Skeletal muscle cell (primary cell): ENCODE measurements at regions not wholly inside any gene's neighbourhood (a gene's known extent, or its start where the extent isn't known, plus 50 kb on each side); places are given as distances from the start of the nearest gene placed in this dataset.

Source experiments
- DNase-seq: peaks from one replicate; pipeline ENCODE4 v3.0.0-alpha.2; 2010; ENCODE audit warnings: low read depth
- H3K4me3 ChIP-seq: 2 replicates; pipeline ENCODE4 v1.5.1; 2011; ENCODE audit warnings: low read depth, mild to moderate bottlenecking, control low read depth, low read length, moderate library complexity

DNA sequence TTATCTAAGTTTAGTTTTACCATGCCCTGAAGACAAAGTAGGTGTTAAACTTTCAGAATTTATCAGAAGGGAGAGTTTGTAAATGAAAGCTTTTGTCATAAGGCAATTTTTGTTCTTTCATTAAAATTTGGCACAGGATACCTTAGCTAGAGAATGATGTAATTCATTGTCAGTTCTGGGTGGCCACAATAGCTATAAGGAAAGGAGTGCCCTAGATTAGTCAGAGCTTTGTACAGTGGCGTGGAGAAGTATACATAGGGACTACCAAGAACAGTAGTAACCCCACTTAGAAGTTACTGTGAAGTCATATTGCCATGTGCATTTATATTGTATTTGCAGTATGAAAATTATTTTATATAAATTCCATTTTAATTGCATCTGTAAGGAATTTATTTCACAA, 126.3 kb upstream of the CARD18 start:
- DNase-seq = peak; percentile 41
- no peak overlapping the region for H3K4me3 ChIP-seq

DNA sequence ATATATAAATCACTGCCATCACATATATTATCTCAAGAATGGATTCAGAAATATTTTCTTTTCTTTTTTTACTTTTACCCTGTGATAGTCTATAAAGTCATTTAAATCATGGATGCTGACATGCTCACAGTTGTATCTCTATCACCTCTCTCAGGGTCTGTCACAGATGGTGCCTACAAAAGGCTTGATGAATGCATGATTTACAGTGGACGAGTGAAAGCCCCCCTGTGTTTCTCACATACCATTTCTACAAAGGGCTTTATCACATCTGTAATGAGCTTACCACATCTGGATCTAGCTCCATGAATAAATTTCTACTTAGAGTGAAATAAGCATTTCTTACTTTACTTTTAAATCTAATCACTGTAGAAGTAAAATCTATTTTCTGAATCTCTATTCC, 121.4 kb upstream of the CARD18 start:
- H3K4me3 ChIP-seq = no peak overlapping the region
- no peak for DNase-seq

DNA sequence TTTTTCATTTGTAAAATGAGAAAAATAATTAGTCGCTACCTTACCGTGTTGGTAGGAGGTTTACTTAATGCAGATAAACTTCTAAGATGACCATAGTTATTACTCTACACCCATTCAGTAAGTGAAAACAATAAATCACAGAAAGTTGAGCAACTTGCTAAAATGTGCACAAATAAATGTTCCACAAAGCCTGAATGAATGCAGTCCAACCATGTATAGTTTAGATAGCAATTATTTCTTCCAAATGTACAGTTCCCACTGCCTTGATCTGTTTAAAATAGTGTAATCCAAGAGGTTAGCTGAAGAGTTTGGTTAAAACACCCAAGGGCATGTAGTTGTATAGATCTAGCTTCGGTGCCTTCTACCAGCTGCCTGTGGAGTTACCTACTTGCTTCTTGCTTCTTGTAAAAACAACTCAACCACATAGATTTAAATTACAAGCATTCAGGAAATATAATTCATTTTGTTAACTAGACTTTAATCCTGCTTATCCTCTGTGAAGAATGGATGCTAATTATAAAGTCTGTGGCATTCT, 106.3 kb upstream of the CARD18 start:
- DNase-seq = no peak
- H3K4me3 ChIP-seq = no peak overlapping the region

DNA sequence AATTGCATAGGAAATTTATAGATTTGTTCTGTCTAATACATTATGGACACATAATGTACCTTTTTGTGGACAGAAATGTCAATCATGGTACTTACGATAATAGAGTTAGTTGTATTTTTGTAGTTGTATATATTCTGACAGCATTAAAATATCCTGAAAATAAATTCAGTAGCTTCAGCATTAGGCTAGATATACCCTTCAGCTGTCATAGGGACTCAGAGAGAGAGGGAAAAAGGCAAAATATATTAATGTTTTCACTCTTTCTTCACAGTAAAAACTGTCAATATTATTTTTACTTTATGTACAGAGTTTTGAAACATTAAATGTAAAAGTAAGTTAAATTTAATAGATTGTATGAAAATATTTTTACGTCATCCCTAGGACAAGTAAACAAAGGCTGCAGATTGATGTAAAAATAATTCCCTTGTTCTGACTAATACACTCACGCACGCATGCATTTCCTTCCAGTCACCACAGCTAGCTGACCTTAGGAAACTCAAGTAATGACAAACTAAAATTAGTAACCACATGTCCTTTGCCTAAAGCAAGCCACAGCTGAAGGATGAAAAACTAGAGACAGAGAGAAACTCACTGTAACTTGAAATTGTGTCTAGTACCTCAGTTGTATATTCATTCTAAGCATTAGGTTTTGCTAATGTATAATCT, 104.7 kb upstream of the CARD18 start:
- H3K4me3 ChIP-seq = no peak overlapping the region
- peak; percentile 85 for DNase-seq

DNA sequence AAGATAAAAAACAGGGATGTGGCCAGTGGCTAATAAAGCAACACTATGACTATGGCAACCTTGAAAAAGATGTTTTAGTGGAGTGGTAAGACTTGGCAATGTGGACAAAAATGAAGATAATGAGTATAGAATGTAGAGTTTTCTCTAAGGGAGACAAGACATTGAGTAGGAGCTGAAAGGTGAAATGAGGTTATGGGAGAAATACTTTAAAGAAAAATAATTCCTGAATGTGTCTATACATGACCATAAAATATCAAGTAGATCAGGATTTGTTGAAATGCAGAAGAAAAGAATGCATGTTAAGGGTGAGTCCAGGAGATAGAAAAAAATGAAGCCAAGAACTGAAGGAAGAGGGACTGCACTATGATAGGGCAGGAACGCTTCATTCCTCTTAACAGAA, 101.6 kb upstream of the CARD18 start:
- DNase-seq = no peak
- H3K4me3 ChIP-seq = no peak overlapping the region

DNA sequence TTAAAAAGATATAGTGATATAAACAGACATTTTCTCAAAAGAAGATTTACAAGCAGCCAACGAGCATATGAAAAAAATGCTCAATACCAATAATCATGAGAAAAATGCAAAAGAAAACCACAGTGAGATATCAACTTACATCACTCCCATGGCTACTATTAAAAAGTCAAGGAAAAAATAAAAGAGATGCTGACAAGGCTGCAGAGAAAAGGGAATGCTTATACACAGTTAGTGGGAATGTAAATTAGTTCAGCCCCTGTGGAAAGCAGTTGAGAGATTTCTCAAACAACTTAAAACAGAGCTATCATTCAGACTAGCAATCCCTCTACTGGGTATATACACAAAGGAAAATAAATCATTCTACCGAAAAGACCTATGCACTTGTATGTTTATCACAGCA, 97.1 kb upstream of the CARD18 start:
- no peak overlapping the region for H3K4me3 ChIP-seq
- no peak for DNase-seq

DNA sequence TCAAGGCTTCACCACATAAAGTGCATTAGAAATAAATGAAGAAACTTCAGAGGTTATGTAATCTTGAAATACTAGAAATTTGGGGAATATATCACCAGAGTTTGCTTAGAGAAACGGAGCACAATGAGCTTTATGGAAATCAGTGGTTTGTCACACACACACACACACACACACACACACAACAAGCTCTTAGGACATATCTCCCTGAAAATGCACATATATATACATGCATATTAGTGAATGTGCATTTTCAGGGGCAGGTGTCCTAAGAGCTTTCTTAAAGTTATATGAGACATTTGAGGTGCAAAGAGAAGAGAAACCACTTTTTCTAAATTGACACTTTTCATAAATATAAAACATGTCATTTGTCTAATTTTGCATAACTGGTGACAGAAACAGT, 93.7 kb upstream of the CARD18 start:
- H3K4me3 ChIP-seq = no peak overlapping the region
- DNase-seq = no peak

DNA sequence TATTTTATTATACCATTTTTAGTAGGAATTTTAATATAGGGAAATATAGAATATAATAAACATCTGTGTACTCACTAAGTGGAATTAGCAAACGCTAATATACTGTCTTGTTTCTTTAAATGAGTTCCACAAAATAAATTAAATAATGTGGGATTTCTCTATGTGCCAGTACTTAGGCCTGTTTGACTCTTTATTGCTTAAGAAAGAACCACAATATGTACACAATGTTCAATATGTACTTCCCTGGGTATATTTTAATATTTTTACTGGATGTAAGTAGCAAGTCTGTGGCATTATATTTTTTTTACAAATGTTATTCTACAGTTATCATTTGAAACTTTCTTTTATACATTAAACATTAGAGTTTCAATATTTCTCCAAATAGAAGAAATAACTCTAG, 92.5 kb upstream of the CARD18 start:
- no peak overlapping the region for H3K4me3 ChIP-seq
- DNase-seq = no peak

DNA sequence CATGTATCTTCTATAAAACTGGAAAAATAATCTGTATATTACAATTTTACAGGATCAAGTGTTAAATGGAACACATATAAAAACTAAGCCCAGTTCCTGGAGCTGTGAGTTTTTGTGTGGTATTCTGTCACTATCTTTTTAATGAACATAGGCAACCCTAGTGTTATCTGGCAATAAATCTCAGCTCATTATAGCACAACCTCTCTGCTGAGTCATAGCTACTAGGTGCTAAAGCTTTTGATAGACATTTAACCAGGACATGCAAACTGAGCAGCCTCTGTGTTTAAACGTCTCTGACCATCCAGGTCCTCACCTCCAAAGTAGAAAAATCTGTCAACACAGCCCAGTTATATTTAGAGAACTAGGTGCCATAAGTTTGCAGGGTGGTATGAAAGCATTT, 91.0 kb upstream of the CARD18 start:
- DNase-seq = no peak

DNA sequence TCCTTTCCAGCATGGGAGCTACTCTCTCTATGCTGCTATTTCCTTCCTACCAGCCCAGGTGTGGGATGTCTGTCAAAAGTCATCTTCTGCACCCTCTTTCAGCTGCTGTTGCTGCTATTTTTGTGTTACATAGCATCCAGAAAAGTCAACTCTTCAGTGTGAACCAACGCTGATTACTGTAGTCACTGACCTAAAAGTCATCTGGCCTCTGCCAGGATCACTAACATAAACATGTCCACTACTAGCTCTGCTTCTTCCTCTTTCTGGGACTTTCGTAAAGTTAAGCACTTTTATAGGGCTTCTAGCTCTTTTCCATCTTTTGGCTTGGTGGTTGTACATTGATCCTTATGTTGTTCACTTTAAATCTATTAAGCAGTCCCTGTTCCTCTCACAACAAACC, 90.2 kb upstream of the CARD18 start:
- H3K4me3 ChIP-seq = no peak overlapping the region
- no peak for DNase-seq

More for the DNA sequence above, 91.0 kb upstream of the CARD18 start:
- H3K4me3 ChIP-seq = no peak overlapping the region

DNA sequence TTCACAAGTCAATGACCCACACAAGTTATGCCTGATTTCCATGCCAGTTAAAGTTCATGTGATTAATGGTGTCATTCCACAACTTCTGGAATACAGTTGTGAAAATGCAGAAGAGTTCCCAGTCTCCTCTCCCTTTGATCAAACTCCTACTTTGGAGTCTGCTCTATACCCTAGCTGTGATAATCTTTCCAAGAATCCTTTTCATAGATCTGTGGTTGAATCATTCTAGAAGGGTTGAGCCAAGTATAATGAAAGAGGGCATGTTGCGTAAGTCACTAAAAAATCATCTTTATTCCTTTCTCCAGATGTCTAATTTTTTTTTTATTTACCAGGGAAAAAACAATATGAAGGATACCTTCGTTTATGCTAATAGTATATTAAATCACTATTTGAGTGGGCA, 89.7 kb upstream of the CARD18 start:
- no peak overlapping the region for H3K4me3 ChIP-seq
- peak; percentile 57 for DNase-seq

DNA sequence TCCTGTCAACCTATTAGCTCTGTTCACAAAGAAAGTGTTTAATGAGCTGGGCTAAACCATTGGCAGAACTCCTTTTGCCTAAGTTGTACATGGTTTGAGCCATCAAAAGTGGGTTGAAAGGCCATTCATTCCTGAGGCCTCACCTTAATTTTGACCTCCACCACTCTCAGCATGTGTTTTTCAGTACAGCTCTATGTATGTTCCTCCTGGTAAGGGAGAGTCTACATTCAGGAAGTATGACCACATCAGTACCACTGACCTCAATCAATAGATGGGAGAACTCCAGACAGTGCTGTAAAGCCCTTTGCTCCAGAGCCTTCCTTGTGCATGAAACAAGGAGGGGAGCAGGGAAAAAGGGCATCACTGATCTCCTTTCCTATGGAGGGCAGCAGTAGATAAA, 87.8 kb upstream of the CARD18 start:
- no peak for DNase-seq
- H3K4me3 ChIP-seq = no peak overlapping the region

DNA sequence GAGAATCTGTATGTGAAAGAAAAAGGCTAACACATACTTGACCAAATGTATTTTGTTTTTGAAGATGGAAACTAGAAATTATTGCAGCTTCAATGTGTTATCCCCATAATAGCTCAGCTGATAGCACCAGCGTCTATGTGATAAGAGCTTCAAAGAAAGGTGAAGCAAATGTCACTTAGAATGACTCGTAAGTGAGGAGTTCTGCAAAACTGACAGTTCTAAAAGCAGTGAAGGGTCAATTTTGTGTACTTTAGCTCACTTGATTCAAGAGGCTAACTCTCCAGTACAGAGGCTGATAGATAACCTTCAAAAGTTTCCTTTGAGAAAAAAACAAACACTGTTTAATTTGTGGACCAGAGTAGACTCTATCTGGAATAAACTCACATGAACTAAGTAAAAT, 87.2 kb upstream of the CARD18 start:
- no peak overlapping the region for H3K4me3 ChIP-seq
- DNase-seq = no peak

DNA sequence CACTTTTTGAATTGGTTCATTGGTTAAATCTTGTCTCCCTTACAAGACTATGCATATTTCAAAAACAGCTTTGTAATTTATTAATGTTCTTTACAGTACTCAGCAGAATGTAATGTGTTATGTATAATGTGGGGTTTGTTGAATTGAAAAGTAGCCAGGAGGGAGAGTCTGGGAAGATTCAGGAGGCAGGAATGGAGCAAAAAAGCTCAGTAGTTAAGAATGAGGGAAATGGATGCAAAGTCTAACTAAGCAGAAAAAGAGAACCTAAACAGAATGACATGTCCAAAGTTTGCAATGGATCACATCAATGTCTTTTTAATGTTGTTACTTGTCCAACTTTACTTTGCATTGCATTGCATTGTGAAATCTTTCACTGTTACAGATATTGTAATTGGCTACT, 86.5 kb upstream of the CARD18 start:
- no peak for DNase-seq

DNA sequence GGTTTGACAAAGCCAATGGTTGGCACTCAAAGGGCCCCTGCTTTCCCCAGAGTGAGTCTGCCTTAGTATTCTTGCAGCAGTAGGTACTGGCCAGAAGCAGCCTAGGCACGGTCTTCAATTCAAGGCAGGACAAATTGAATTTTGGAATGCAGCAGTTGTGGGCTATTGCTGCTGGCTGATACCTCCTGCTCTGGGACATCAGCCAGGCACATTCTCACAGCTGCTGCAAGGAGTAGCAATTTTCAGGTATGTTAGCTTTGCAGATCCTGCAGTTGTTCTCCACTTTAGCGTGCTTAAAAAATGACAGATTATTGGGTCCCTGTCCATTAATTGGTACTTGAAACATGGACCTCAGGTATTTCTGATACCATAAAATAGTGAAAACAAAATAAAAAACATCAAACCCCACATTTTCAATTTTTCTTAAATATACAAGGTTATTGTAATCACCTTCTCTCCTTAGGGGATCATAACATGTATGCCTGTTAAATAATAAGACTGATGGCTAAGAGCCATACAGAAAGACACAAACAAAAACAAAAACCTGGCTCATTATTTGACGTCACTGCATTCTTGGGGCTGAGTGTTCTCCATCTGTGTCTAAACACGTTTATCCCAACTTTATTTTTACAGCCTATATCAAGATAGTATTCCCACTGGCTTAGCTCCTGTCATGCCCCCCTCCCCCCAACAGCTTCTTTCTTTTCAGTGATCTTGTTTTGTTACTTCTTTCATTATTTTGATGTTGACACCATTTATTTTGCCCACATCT, 85.1 kb upstream of the CARD18 start:
- no peak for DNase-seq
- no peak overlapping the region for H3K4me3 ChIP-seq

More for the DNA sequence above, 86.5 kb upstream of the CARD18 start:
- no peak overlapping the region for H3K4me3 ChIP-seq

DNA sequence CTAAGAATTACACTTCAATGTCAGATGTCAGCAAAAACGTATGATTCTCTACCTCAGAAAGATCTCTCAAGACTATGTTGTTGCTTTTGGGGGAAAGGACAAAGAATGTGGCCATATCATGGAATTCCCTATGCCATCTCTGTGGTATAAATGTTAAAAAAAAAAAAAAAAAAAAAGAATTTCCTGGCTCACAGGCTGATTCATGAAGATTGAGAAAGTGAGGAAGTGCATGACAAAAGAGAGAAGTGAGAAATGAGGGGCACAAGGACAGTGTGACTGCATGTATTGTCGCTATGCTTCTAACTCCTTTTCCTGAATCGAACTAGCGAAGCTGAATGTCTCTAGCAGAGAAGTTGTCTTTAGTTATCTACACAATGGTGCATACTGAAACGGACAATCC, 80.6 kb upstream of the CARD18 start:
- H3K4me3 ChIP-seq = no peak overlapping the region
- no peak for DNase-seq

DNA sequence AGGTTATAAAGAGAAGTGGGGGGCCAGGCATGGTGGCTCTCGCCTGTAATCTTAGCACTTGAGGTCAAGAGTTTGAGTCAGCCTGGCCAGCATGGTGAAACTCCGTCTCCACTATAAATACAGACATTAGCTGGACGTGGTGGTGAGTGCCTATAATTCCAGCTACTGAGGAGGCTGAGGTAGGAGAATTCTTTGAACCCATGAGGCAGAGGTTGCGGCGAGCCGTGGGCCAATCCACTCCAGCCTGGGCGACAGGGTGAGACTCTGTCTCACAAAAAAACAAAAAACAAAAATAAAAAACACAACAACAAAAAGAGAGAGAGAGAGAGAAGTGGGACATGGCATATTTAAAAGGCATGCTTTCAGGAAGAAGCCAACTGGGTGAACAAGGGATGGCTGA, 80.1 kb upstream of the CARD18 start:
- DNase-seq = no peak
- H3K4me3 ChIP-seq = no peak overlapping the region

DNA sequence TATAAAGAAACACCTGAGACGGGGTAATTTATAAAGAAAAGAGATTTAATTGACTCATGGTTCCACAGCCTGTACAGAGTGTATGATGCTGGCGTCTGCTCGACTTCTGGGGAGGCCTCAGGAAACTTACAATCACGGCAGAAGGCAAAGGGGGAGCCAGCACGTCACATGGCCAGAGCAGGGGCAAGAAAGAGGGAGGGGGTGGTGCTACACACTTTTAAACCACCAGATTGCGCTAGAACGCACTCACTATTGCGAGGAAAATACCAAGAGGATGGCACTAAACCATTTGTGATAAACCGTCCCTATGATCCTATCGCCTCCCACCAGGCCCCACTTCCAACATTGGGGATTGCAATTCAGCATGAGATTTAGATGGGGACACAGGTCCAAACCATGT, 79.7 kb upstream of the CARD18 start:
- DNase-seq = no peak

DNA sequence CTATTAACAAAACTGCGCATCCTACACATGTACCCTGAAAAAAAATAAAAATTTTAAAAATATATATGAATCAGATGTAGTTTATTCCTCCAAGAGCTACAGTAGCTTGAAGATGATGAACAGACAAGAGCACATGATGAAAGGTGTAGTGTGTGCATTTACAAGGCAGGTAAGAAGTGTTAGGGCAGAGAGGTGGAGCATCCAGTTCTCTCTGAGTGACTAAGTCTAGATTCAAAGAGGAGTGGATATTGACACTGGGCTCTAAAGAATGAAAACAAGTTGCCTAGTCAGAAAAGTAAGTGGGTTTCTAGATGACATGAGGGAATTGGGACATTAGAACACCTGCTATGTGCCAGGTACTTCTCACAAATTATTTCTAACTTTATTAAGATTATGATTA, 76.0 kb upstream of the CARD18 start:
- no peak for DNase-seq

More for the DNA sequence above, 79.7 kb upstream of the CARD18 start:
- no peak overlapping the region for H3K4me3 ChIP-seq

DNA sequence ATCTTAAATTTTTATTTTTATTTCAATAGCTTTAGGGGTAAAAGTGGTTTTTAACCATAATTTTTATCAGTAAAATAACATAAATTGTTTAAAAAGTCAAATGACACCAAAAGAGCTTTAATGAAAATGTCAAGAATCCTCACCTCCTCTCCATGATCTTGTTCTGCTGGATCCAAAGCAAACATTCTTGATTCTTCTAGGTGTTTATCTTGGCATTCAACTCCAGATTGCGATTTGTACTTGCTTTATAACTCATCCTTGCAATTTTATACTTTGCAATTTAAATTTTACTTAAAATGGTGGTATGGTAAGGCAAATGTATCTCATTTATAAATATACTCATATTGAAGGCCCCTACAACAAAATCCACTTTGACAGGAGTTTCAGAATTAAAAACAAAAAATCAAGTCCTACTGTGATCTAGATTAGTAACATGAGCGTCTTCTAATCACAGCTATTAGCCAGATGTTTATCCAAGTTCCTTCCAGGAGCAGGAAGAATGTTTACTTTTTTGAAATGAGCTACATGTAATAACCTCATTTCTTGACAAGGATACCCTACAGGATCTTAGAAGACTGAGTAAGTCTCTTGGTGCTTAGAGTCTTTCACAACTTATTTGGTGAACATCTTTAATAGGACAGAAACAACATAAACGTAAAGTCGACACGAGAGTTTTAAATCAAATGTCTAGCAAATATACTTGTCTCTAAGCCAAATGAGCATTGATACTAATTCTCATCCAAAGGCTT, 72.4 kb upstream of the CARD18 start:
- no peak overlapping the region for H3K4me3 ChIP-seq
- no peak for DNase-seq

More for the DNA sequence above, 76.0 kb upstream of the CARD18 start:
- no peak overlapping the region for H3K4me3 ChIP-seq
